ENCODE measurements at regions not wholly inside any gene's neighbourhood (a gene's known extent, or its start where the extent isn't known, plus 50 kb on each side); places are given as distances from the start of the nearest gene placed in this dataset.
A peak's percentile ranks its signal among the peaks of the same experiment; 100 is the strongest.

DNA sequence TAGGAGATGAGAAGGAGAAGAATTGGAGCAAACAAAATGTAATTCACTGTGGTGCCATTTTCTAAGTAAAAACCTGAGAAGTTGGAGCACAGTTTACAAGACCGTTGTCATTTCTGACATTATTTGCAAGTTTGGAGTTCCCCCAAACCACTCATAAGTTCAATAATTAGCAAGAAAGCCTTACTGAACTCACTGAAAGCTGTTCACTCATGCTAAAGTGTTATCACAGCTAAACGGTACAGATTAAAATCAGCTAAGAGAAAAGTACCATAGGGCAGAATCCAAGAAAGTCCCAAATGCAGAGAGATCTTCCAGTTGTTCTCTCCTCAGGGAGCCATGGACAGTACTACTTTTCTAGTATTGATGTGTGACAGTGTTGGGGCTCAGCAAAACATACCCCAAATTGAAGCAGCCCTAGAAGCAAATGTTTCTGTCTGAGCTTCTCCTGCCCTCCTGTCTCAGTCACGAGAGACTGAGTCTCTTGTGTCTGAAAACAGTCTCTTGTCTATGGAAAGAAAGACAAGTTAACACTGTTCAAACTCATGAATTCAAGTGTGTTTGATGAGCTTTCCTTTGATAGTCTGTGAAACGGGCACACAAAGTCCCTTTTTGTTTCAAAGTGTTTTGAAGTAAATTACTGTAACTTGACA lies 221.2 kb downstream of the GABRG2 start:
- DNase-seq (ENCODE audit: low read depth) (no peak), FAIRE-seq (no peak)
- Histone ChIP-seq H3K36me3 (ENCODE audit: control insufficient read depth, insufficient read depth, low read length) (no peaks in the 10 kb centered on the region), H3K27me3 (ENCODE audit: control insufficient read depth, insufficient read depth, low read length) (no peaks in the 10 kb centered on the region), H3K4me3 (ENCODE audit: low read depth, low read length) (no peak overlapping the region)
- TF ChIP-seq, protein P1, sequence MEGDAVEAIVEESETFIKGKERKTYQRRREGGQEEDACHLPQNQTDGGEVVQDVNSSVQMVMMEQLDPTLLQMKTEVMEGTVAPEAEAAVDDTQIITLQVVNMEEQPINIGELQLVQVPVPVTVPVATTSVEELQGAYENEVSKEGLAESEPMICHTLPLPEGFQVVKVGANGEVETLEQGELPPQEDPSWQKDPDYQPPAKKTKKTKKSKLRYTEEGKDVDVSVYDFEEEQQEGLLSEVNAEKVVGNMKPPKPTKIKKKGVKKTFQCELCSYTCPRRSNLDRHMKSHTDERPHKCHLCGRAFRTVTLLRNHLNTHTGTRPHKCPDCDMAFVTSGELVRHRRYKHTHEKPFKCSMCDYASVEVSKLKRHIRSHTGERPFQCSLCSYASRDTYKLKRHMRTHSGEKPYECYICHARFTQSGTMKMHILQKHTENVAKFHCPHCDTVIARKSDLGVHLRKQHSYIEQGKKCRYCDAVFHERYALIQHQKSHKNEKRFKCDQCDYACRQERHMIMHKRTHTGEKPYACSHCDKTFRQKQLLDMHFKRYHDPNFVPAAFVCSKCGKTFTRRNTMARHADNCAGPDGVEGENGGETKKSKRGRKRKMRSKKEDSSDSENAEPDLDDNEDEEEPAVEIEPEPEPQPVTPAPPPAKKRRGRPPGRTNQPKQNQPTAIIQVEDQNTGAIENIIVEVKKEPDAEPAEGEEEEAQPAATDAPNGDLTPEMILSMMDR (IDR thresholded peaks at IDR 0.05; ENCODE audit: insufficient read depth, low read length, severe bottlenecking) = no peak

- FAIRE-seq (no peak), DNase-seq (ENCODE audit: low read depth) (peak; percentile 36)
- TF ChIP-seq, protein P1 (IDR thresholded peaks at IDR 0.05; ENCODE audit: insufficient read depth, low read length, severe bottlenecking) = no peak
- Histone ChIP-seq H3K36me3 (ENCODE audit: control insufficient read depth, insufficient read depth, low read length) (no peaks in the 10 kb centered on the region), H3K27me3 (ENCODE audit: control insufficient read depth, insufficient read depth, low read length) (no peaks in the 10 kb centered on the region), H3K4me3 (ENCODE audit: low read depth, low read length) (no peak overlapping the region)
Measured at GRCh38 chr5:162289489-162289888, 221.9 kb downstream of the GABRG2 start.

DNA sequence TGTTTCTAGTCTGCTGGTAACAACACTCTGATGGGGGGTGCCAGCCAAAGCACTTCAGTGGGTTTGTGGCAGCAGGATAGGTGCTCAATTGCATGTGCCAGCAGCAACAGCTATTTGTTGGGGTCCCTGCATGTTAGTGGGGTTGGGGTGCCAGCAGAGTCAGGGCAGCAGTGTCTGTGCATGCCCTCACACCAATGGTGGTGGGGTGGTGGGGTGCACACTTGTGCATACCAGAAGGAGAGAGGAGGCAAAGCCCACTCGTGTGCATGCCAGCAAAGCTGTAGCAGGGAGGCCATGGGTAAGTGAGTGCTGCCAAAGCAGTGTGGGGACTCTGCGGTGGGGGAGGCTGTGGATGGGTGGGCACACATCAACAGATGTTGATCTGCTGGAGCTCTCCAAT lies 232.2 kb downstream of the GABRG2 start:
- no peak for FAIRE-seq
- Histone ChIP-seq H3K4me3 (ENCODE audit: low read depth, low read length) (no peak overlapping the region), H3K27me3 (ENCODE audit: control insufficient read depth, insufficient read depth, low read length) (no peaks in the 10 kb centered on the region), H3K36me3 (ENCODE audit: control insufficient read depth, insufficient read depth, low read length) (no peaks in the 10 kb centered on the region)
- no peak for DNase-seq (ENCODE audit: low read depth)
- TF ChIP-seq, protein P1 (IDR thresholded peaks at IDR 0.05; ENCODE audit: insufficient read depth, low read length, severe bottlenecking) = no peak

DNA sequence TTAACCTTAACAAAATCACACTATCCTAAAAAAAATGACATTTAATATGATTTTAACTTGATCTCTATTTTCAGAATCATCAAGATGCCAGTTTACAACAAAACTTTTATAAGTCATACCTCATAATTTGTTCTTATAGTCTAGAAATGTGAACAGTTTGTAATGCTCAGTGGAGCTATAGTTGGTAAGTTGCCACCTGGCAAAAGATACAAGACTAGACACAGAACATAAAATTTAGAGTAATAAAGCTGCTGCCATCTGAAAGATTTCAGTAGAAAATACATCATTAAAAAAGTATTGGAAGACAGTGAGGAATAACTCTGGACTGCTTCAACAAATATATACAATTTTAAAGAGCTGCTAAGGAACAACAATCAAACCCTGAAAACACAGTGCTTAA lies 233.8 kb downstream of the GABRG2 start:
- Histone ChIP-seq H3K4me3 (ENCODE audit: low read depth, low read length) (no peak overlapping the region), H3K27me3 (ENCODE audit: control insufficient read depth, insufficient read depth, low read length) (no peaks in the 10 kb centered on the region), H3K36me3 (ENCODE audit: control insufficient read depth, insufficient read depth, low read length) (no peaks in the 10 kb centered on the region)
- DNase-seq (ENCODE audit: low read depth) (no peak), FAIRE-seq (no peak)
- TF ChIP-seq, protein P1 (IDR thresholded peaks at IDR 0.05; ENCODE audit: insufficient read depth, low read length, severe bottlenecking) = no peak

DNA sequence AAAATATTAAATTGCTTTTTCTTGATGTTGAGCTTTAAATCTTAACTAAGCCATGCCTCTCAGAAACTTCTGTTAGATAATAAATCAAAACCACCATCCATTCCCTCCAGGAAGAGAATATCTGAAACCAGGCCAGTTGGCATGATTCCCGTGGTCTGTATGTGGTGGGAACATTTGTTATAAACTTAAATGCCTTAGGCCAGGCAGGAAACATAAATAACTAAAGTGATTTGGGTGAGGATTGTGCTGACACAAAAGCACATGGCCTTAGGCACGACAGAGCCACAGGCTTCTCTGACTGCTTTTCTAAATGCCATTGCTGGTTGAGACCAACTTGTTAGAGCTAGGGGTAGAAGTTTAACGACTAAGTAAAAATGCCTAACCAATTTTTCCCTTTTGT lies 255.9 kb downstream of the GABRG2 start:
- no peak for DNase-seq (ENCODE audit: low read depth)
- H3K4me3 ChIP-seq (ENCODE audit: low read depth, low read length) = no peak overlapping the region
- TF ChIP-seq, protein P1 (IDR thresholded peaks at IDR 0.05; ENCODE audit: insufficient read depth, low read length, severe bottlenecking) = no peak
- H3K36me3 ChIP-seq (ENCODE audit: control insufficient read depth, insufficient read depth, low read length) = no peaks in the 10 kb centered on the region
- no peaks in the 10 kb centered on the region for H3K27me3 ChIP-seq (ENCODE audit: control insufficient read depth, insufficient read depth, low read length)
- no peak for FAIRE-seq

DNA sequence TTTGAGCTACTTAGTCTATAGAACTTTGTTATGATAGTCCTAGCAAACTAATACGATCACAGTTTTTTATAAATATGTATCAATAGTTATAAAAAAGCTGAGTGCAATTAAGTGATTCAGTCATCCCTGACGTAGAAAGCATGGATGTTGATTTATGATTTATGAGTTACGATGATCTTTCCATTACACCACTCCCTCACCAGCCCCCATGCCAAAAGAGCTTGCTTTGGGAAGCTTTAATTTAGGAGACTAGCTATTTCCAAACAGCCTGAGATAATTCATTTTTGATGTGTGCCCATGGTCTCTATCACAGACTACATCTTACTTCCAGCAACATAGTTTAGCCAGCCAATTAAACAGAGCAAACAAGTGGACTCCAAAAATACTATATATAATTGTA lies 256.8 kb downstream of the GABRG2 start:
- TF ChIP-seq, protein P1 (IDR thresholded peaks at IDR 0.05; ENCODE audit: insufficient read depth, low read length, severe bottlenecking) = no peak
- FAIRE-seq (no peak), DNase-seq (ENCODE audit: low read depth) (no peak)
- Histone ChIP-seq H3K36me3 (ENCODE audit: control insufficient read depth, insufficient read depth, low read length) (no peaks in the 10 kb centered on the region), H3K27me3 (ENCODE audit: control insufficient read depth, insufficient read depth, low read length) (no peaks in the 10 kb centered on the region), H3K4me3 (ENCODE audit: low read depth, low read length) (no peak overlapping the region)
